Liver (tissue), 8 donors: ENCODE measurements at regions not wholly inside any gene's neighbourhood (a gene's known extent, or its start where the extent isn't known, plus 50 kb on each side); places are given as distances from the start of the nearest gene placed in this dataset.

Experiments
- DNase-seq: peaks from one replicate; pipeline ENCODE4 v3.0.0-alpha.2; 2017; ENCODE audit warnings: low spot score
- H3K27ac ChIP-seq, 2 donors: one replicate each; pipeline ENCODE4 v1.7.0; 2013; ENCODE audit warnings: inconsistent platforms in 2 of 2, low read length in 2 of 2, control low read depth in 1 of 2, low read depth in 1 of 2, mild to moderate bottlenecking in 1 of 2
- H3K27me3 ChIP-seq, 4 donors: one replicate each; pipeline versions ENCODE4 v1.6.1 to v1.7.0; 2013; ENCODE audit warnings: low read length in 3 of 4, inconsistent platforms in 1 of 4, mild to moderate bottlenecking in 1 of 4, moderate library complexity in 1 of 4; ENCODE audit not compliant: control insufficient read depth in 4 of 4, insufficient read depth in 4 of 4
- H3K36me3 ChIP-seq, 4 donors: one replicate each; pipeline versions ENCODE4 v1.6.1 to v1.7.0; 2013; ENCODE audit warnings: low read length in 3 of 4, mild to moderate bottlenecking in 3 of 4, low read depth in 1 of 4, moderate library complexity in 1 of 4; ENCODE audit not compliant: control insufficient read depth in 4 of 4, insufficient read depth in 3 of 4
- H3K4me1 ChIP-seq, 4 donors: one replicate each; pipeline versions ENCODE4 v1.6.1 to v1.7.0; 2013; ENCODE audit warnings: low read length in 3 of 4, mild to moderate bottlenecking in 3 of 4, moderate library complexity in 1 of 4; ENCODE audit not compliant: control insufficient read depth in 4 of 4, insufficient read depth in 4 of 4
- H3K4me3 ChIP-seq, 3 donors: one replicate each; pipeline versions ENCODE4 v1.6.1 to v1.7.0; 2013; ENCODE audit warnings: low read length in 3 of 3, control low read depth in 1 of 3, low read depth in 1 of 3, mild to moderate bottlenecking in 1 of 3
- H3K9ac ChIP-seq, 2 donors: one replicate each; pipeline ENCODE4 v1.7.0; 2013; ENCODE audit warnings: low read length in 2 of 2, mild to moderate bottlenecking in 2 of 2, moderate library complexity in 2 of 2, control low read depth in 1 of 2, low read depth in 1 of 2
- H3K9me3 ChIP-seq, 4 donors: one replicate each; pipeline versions ENCODE4 v1.6.1 to v1.7.0; 2013; ENCODE audit warnings: low read length in 3 of 4; ENCODE audit not compliant: control insufficient read depth in 4 of 4
- EGR1 ChIP-seq, 2 donors: IDR thresholded peaks; 2 replicates each; pipeline ENCODE4 v1.6.1; 2016 to 2018; ENCODE audit warnings: antibody characterized with exemption in 2 of 2, low read depth in 2 of 2
- FOXA1 ChIP-seq: IDR thresholded peaks from 2 replicates; pipeline ENCODE4 v1.6.1; 2016; ENCODE audit warnings: antibody characterized with exemption
- GABPA ChIP-seq, 2 donors: IDR thresholded peaks in 1 of 2; conservative IDR thresholded peaks in 1 of 2; 2 replicates each; pipeline ENCODE4 v1.6.1; 2016; ENCODE audit warnings: antibody characterized with exemption in 2 of 2, mild to moderate bottlenecking in 1 of 2, moderate library complexity in 1 of 2
- HNF4A ChIP-seq, 2 donors: conservative IDR thresholded peaks; 2 replicates each; pipeline ENCODE4 v1.6.1; 2016; ENCODE audit warnings: antibody characterized with exemption in 2 of 2, mild to moderate bottlenecking in 2 of 2
- HNF4G ChIP-seq: IDR thresholded peaks from 2 replicates; pipeline ENCODE4 v1.6.1; 2016; ENCODE audit warnings: antibody characterized with exemption
- JUND ChIP-seq, 2 donors: IDR thresholded peaks; 2 replicates each; pipeline ENCODE4 v1.6.1; 2016; ENCODE audit warnings: antibody characterized with exemption in 2 of 2
- NR2F2 ChIP-seq: IDR thresholded peaks from 2 replicates; pipeline ENCODE4 v1.6.1; 2016; ENCODE audit warnings: antibody characterized with exemption
- RAD21 ChIP-seq, 2 donors: IDR thresholded peaks; 2 replicates each; pipeline ENCODE4 v1.6.1; 2016; ENCODE audit warnings: antibody characterized with exemption in 2 of 2, mild to moderate bottlenecking in 2 of 2
- RXRA ChIP-seq, 2 donors: IDR thresholded peaks; 2 replicates each; pipeline ENCODE4 v1.6.1; 2017 to 2018; ENCODE audit warnings: antibody characterized with exemption in 2 of 2, mild to moderate bottlenecking in 1 of 2
- SP1 ChIP-seq: IDR thresholded peaks from 2 replicates; pipeline ENCODE4 v1.6.1; 2018; ENCODE audit warnings: antibody characterized with exemption, mild to moderate bottlenecking
- TAF1 ChIP-seq: conservative IDR thresholded peaks from 2 replicates; pipeline ENCODE4 v1.6.1; 2016; ENCODE audit warnings: antibody characterized with exemption, mild to moderate bottlenecking
- YY1 ChIP-seq: IDR thresholded peaks from 2 replicates; pipeline ENCODE4 v1.6.1; 2016; ENCODE audit warnings: antibody characterized with exemption, mild to moderate bottlenecking
- WGBS: extraction: QIAGEN DNeasy Blood & Tissue Kit; methylation state at CpG from one replicate; pipeline ENCODE4 v1.1.7; 2013; 5-methylcytosine and 5-hydroxymethylcytosine counted together
- TF ChIP-seq, protein P1 (sequence below): fragments of 150-350 bp; IDR thresholded peaks from 2 replicates; pipeline ENCODE4 v1.5.1; 2017; ENCODE audit warnings: improper control_type of control experiment, low read depth, low read length; ENCODE audit not compliant: missing input control
- TF ChIP-seq, protein P2 (sequence below): IDR thresholded peaks from 2 replicates; pipeline ENCODE4 v1.6.1; 2016; ENCODE audit warnings: antibody characterized with exemption
- TF ChIP-seq, protein P3 (sequence below): IDR thresholded peaks from 2 replicates; pipeline ENCODE4 v1.6.1; 2016; ENCODE audit warnings: antibody characterized with exemption
- TF ChIP-seq, protein P4 (sequence below): IDR thresholded peaks from 2 replicates; pipeline ENCODE4 v1.6.1; 2016; ENCODE audit warnings: antibody characterized with exemption
- TF ChIP-seq, protein P5 (sequence below): IDR thresholded peaks from 2 replicates; pipeline ENCODE4 v1.6.1; 2016; ENCODE audit warnings: antibody characterized with exemption, mild to moderate bottlenecking
- donor health status: healthy.
- donor health status: healthy.
- donor health status: healthy.
- donor health status: healthy.
- donor health status: healthy.

DNA sequence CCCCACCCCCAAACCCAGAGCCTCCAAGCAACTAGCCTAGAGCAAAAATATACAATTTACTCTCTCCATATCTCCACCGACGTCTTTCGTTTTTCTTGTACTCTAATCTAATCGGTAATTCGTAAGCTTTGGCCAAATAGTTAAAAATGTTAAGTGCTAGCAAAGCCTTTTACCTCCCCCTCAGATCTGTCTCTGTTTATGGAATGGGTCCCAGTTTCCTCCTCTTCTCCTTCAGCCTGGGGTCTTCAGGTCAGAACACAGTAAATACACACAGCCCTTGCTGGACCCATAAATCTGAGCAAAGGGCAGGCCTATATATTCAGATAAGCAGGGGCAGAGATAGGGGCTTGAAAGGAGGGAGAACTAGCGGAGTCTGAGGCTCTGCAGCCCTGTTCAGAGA is 267.4 kb downstream of the MEIS1 start:
- Histone ChIP-seq H3K9ac (no peak overlapping the region), H3K4me3 (no peak overlapping the region), H3K9me3 (no peaks in the 10 kb centered on the region), H3K36me3 (no peaks in the 10 kb centered on the region), H3K27me3 (peaks cover 0 to 5% (median 0%) of the 10 kb centered on the region in 4 donors), H3K4me1 (no peaks in the 10 kb centered on the region), H3K27ac (no peak overlapping the region)
- 41% methylated on average over 6 of the region's 6 CpGs for WGBS
- no peak for DNase-seq
- TF ChIP-seq, protein P1, sequence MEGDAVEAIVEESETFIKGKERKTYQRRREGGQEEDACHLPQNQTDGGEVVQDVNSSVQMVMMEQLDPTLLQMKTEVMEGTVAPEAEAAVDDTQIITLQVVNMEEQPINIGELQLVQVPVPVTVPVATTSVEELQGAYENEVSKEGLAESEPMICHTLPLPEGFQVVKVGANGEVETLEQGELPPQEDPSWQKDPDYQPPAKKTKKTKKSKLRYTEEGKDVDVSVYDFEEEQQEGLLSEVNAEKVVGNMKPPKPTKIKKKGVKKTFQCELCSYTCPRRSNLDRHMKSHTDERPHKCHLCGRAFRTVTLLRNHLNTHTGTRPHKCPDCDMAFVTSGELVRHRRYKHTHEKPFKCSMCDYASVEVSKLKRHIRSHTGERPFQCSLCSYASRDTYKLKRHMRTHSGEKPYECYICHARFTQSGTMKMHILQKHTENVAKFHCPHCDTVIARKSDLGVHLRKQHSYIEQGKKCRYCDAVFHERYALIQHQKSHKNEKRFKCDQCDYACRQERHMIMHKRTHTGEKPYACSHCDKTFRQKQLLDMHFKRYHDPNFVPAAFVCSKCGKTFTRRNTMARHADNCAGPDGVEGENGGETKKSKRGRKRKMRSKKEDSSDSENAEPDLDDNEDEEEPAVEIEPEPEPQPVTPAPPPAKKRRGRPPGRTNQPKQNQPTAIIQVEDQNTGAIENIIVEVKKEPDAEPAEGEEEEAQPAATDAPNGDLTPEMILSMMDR, result no peak
- TF ChIP-seq NR2F2, result peak; percentile 40
- TF ChIP-seq GABPA (IDR thresholded peaks at IDR 0.05 in 1 of 2, conservative IDR thresholded peaks at IDR 0.05 in 1 of 2), result no peak
- no peak for TF ChIP-seq SP1

DNA sequence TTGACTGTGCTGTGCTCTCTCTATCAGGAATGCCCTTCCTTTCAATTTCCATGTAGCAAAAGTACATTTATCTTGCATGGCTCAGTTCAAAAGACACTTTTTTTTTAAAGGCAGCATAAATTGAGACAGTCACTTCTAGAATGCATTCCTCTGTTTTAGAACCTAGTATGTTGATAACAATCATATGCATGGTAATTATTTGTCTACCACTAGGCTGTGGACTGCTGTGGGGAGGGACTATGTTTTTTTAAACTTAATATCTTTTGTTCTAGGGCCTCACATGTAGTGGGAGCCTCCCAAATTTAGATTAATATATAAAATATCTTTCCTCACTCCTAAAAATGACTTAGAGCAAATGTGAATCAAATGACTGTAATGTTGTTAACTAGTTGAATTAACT is 269.9 kb downstream of the MEIS1 start:
- Histone ChIP-seq H3K27me3 (peaks cover 0 to 5% (median 0%) of the 10 kb centered on the region in 4 donors), H3K27ac (no peak overlapping the region), H3K9me3 (no peaks in the 10 kb centered on the region), H3K36me3 (no peaks in the 10 kb centered on the region), H3K4me3 (no peak overlapping the region), H3K4me1 (no peaks in the 10 kb centered on the region), H3K9ac (no peak overlapping the region)
- no peak for DNase-seq
- TF ChIP-seq TAF1, result no peak

DNA sequence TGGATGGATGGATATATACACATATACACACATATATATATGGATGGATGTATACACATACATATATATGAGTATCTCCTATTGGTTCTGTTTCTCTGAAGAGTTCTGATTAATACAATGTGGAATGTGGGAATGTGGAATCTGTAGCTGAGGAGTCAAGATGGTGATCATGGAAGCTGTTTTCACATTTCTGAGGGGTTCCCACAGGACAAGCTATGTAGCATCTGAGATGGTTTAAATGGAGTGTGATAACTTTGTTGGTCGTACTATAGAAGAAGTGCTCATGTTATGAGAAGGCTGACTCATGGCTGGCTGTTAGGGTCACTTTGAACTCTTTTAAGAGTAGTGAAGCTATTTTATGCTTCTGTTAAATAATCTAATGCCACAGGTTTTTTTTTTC is 279.7 kb downstream of the MEIS1 start:
- Histone ChIP-seq H3K36me3 (no peaks in the 10 kb centered on the region), H3K4me1 (no peaks in the 10 kb centered on the region), H3K9me3 (no peaks in the 10 kb centered on the region), H3K4me3 (no peak overlapping the region), H3K27me3 (peaks cover 0 to 4% (median 0%) of the 10 kb centered on the region in 4 donors), H3K9ac (no peak overlapping the region), H3K27ac (no peak overlapping the region)
- 78% methylated on average over 1 of the region's 1 CpG for WGBS
- TF ChIP-seq, protein P2, sequence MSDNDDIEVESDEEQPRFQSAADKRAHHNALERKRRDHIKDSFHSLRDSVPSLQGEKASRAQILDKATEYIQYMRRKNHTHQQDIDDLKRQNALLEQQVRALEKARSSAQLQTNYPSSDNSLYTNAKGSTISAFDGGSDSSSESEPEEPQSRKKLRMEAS, result no peak
- TF ChIP-seq SP1 (no peak), HNF4G (no peak), TAF1 (no peak), JUND (IDR thresholded peaks at IDR 0.05) (no peak), RXRA (IDR thresholded peaks at IDR 0.05) (no peak), FOXA1 (no peak), EGR1 (IDR thresholded peaks at IDR 0.05; ENCODE audit: low read depth in 2 of 2) (no peak), GABPA (IDR thresholded peaks at IDR 0.05 in 1 of 2, conservative IDR thresholded peaks at IDR 0.05 in 1 of 2) (no peak), NR2F2 (no peak), YY1 (no peak), RAD21 (IDR thresholded peaks at IDR 0.05) (no peak), HNF4A (conservative IDR thresholded peaks at IDR 0.05) (no peak)
- TF ChIP-seq, protein P3, sequence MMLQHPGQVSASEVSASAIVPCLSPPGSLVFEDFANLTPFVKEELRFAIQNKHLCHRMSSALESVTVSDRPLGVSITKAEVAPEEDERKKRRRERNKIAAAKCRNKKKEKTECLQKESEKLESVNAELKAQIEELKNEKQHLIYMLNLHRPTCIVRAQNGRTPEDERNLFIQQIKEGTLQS, result no peak
- TF ChIP-seq, protein P1, result no peak
- TF ChIP-seq, protein P4, sequence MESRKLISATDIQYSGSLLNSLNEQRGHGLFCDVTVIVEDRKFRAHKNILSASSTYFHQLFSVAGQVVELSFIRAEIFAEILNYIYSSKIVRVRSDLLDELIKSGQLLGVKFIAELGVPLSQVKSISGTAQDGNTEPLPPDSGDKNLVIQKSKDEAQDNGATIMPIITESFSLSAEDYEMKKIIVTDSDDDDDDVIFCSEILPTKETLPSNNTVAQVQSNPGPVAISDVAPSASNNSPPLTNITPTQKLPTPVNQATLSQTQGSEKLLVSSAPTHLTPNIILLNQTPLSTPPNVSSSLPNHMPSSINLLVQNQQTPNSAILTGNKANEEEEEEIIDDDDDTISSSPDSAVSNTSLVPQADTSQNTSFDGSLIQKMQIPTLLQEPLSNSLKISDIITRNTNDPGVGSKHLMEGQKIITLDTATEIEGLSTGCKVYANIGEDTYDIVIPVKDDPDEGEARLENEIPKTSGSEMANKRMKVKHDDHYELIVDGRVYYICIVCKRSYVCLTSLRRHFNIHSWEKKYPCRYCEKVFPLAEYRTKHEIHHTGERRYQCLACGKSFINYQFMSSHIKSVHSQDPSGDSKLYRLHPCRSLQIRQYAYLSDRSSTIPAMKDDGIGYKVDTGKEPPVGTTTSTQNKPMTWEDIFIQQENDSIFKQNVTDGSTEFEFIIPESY, result no peak
- TF ChIP-seq, protein P5, sequence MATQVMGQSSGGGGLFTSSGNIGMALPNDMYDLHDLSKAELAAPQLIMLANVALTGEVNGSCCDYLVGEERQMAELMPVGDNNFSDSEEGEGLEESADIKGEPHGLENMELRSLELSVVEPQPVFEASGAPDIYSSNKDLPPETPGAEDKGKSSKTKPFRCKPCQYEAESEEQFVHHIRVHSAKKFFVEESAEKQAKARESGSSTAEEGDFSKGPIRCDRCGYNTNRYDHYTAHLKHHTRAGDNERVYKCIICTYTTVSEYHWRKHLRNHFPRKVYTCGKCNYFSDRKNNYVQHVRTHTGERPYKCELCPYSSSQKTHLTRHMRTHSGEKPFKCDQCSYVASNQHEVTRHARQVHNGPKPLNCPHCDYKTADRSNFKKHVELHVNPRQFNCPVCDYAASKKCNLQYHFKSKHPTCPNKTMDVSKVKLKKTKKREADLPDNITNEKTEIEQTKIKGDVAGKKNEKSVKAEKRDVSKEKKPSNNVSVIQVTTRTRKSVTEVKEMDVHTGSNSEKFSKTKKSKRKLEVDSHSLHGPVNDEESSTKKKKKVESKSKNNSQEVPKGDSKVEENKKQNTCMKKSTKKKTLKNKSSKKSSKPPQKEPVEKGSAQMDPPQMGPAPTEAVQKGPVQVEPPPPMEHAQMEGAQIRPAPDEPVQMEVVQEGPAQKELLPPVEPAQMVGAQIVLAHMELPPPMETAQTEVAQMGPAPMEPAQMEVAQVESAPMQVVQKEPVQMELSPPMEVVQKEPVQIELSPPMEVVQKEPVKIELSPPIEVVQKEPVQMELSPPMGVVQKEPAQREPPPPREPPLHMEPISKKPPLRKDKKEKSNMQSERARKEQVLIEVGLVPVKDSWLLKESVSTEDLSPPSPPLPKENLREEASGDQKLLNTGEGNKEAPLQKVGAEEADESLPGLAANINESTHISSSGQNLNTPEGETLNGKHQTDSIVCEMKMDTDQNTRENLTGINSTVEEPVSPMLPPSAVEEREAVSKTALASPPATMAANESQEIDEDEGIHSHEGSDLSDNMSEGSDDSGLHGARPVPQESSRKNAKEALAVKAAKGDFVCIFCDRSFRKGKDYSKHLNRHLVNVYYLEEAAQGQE, result no peak
- DNase-seq, result no peak
